Naive thymus-derived CD4-positive, alpha-beta T cell (primary cell): ENCODE measurements at regions not wholly inside any gene's neighbourhood (a gene's known extent, or its start where the extent isn't known, plus 50 kb on each side); places are given as distances from the start of the nearest gene placed in this dataset.

Experiments used
- ATAC-seq: fragments of 150-1000 bp; cut with Tn5 transposase; 2 replicates; pipeline ENCODE4 v1.10.0; 2021; ENCODE audit warnings: mild to moderate bottlenecking, moderate library complexity
- CTCF ChIA-PET: fragments of 350-600 bp; sonication (Branson Sonifier 250); formaldehyde crosslinking; loops from one replicate; lab custom pipeline; 2021; ENCODE audit warnings: antibody characterized with exemption; lab: Charles Lee
- POLR2A ChIA-PET: fragments of 350-600 bp; sonication (Branson Sonifier 250); formaldehyde crosslinking; loops from one replicate; lab custom pipeline; 2021; ENCODE audit warnings: antibody characterized with exemption, inconsistent platforms; lab: Charles Lee
- DNase-seq, 9 donors: peaks; one replicate each; pipeline versions ENCODE4 v3.0.0 to v3.0.0-alpha.2; 2020 to 2022; ENCODE audit warnings: mixed read lengths in 1 of 9
- H3K27ac ChIP-seq: one replicate; pipeline ENCODE4 v1.7.0; 2013; ENCODE audit warnings: mild to moderate bottlenecking, low read depth, low read length, moderate library complexity
- H3K27me3 ChIP-seq, 2 donors: one replicate each; pipeline ENCODE4 v1.7.0; 2013; ENCODE audit warnings: low read length in 2 of 2, mild to moderate bottlenecking in 2 of 2, moderate library complexity in 2 of 2; ENCODE audit not compliant: control insufficient read depth in 2 of 2, insufficient read depth in 2 of 2
- H3K36me3 ChIP-seq, 3 experiments: 1 replicate in 2 of 3; 2 replicates in 1 of 3; pipeline ENCODE4 v1.7.0; 2013; ENCODE audit warnings: low read length in 3 of 3, mild to moderate bottlenecking in 3 of 3, moderate library complexity in 1 of 3; ENCODE audit not compliant: insufficient read depth in 3 of 3, control insufficient read depth in 2 of 3
- H3K4me1 ChIP-seq, 2 donors: one replicate each; pipeline ENCODE4 v1.7.0; 2013; ENCODE audit warnings: low read length in 2 of 2, mild to moderate bottlenecking in 2 of 2, moderate library complexity in 1 of 2; ENCODE audit not compliant: control insufficient read depth in 2 of 2, insufficient read depth in 2 of 2
- H3K4me3 ChIP-seq: 2 replicates; pipeline ENCODE4 v1.7.0; 2013; ENCODE audit warnings: mild to moderate bottlenecking, low read length
- H3K9me3 ChIP-seq, 3 experiments: 1 replicate in 2 of 3; 2 replicates in 1 of 3; pipeline ENCODE4 v1.7.0; 2013; ENCODE audit warnings: low read length in 3 of 3; ENCODE audit not compliant: control insufficient read depth in 2 of 3
- H3K27ac Mint-ChIP-seq, 9 donors: one replicate each; pipeline ENCODE4 v1.8.0; 2020 to 2022; ENCODE audit warnings: mixed read lengths in 9 of 9, mild to moderate bottlenecking in 8 of 9, moderate library complexity in 5 of 9, inconsistent platforms in 2 of 9
- H3K27me3 Mint-ChIP-seq, 5 donors: one replicate each; pipeline ENCODE4 v1.8.0; 2021 to 2022; ENCODE audit warnings: mixed read lengths in 5 of 5, mild to moderate bottlenecking in 1 of 5
- H3K36me3 Mint-ChIP-seq, 5 donors: one replicate each; pipeline ENCODE4 v1.8.0; 2020 to 2022; ENCODE audit warnings: mixed read lengths in 5 of 5, mild to moderate bottlenecking in 3 of 5, inconsistent platforms in 1 of 5
- H3K4me1 Mint-ChIP-seq, 7 donors: one replicate each; pipeline ENCODE4 v1.8.0; 2020 to 2022; ENCODE audit warnings: mixed read lengths in 7 of 7, mild to moderate bottlenecking in 3 of 7, inconsistent platforms in 1 of 7
- H3K4me3 Mint-ChIP-seq, 10 donors: one replicate each; pipeline ENCODE4 v1.8.0; 2020 to 2022; ENCODE audit warnings: mild to moderate bottlenecking in 10 of 10, mixed read lengths in 10 of 10, moderate library complexity in 6 of 10, inconsistent platforms in 2 of 10
- H3K9me3 Mint-ChIP-seq, 11 donors: one replicate each; pipeline ENCODE4 v1.8.0; 2020 to 2022; ENCODE audit warnings: mixed read lengths in 11 of 11, mild to moderate bottlenecking in 4 of 11, inconsistent platforms in 1 of 11, moderate library complexity in 1 of 11
- intact Hi-C, 2 donors: fragments of 100-400 bp; cut with micrococcal nuclease; formaldehyde crosslinking; loops; one replicate each; pipeline ENCODE4 v1.15.1; 2023

- ChIA-PET CTCF (interaction anchor here (1.0 kb wide), 1 partner anchor 70 kb away, joined by 3 read pairs; no protein-coding TSS in a partner anchor), POLR2A (interaction anchor here (0.5 to 1.5 kb wide), 2 partner anchors 19 to 34 kb away, joined by 3 to 4 read pairs; no protein-coding TSS in a partner anchor)
- no peaks in the 10 kb centered on the region for H3K27me3 Mint-ChIP-seq
- H3K4me3 ChIP-seq: no peak overlapping the region
- H3K36me3 Mint-ChIP-seq: peaks cover 0 to 1% (median 0%) of the 10 kb centered on the region in 5 donors
- H3K27me3 ChIP-seq: no peaks in the 10 kb centered on the region
- H3K27ac Mint-ChIP-seq: no peak overlapping the region
- H3K4me1 ChIP-seq: peaks cover 0 to 3% of the 10 kb centered on the region in 2 donors
- ATAC-seq (no peak), DNase-seq (no peak)
- H3K4me3 Mint-ChIP-seq: no peak overlapping the region
- peaks cover 0 to 11% (median 2%) of the 10 kb centered on the region in 11 donors for H3K9me3 Mint-ChIP-seq
- peaks cover 8 to 20% (median 16%) of the 10 kb centered on the region in 7 donors for H3K4me1 Mint-ChIP-seq
- no peaks in the 10 kb centered on the region for H3K36me3 ChIP-seq
- intact Hi-C loops: no loop called here
- no peak overlapping the region for H3K27ac ChIP-seq
- H3K9me3 ChIP-seq: peaks cover 0 to 4% (median 0%) of the 10 kb centered on the region in 3 experiments
Observed at GRCh38 chr10:47241256-47241655, 58.7 kb upstream of the GDF10 start.

GRCh38 chr10:47241946-47242867 lies 57.8 kb upstream of the GDF10 start:
- H3K4me1 ChIP-seq: peaks cover 0 to 3% of the 10 kb centered on the region in 2 donors
- Mint-ChIP-seq H3K9me3 (peaks cover 0 to 7% (median 0%) of the 10 kb centered on the region in 11 donors), H3K27me3 (no peaks in the 10 kb centered on the region), H3K27ac (peak overlapping the region in 2 of 9 donors; percentile 54 to 55), H3K36me3 (no peaks in the 10 kb centered on the region), H3K4me3 (no peak overlapping the region), H3K4me1 (peaks cover 8 to 22% (median 16%) of the 10 kb centered on the region in 7 donors)
- ATAC-seq: no peak
- no peak overlapping the region for H3K27ac ChIP-seq
- intact Hi-C loops: no loop called here
- no peaks in the 10 kb centered on the region for H3K36me3 ChIP-seq
- ChIA-PET POLR2A (no interaction called here), CTCF (interaction anchor here (1.0 kb wide), 1 partner anchor 69 kb away, joined by 3 read pairs; no protein-coding TSS in a partner anchor)
- H3K9me3 ChIP-seq: no peaks in the 10 kb centered on the region
- DNase-seq: no peak
- no peaks in the 10 kb centered on the region for H3K27me3 ChIP-seq
- H3K4me3 ChIP-seq: no peak overlapping the region

DNA sequence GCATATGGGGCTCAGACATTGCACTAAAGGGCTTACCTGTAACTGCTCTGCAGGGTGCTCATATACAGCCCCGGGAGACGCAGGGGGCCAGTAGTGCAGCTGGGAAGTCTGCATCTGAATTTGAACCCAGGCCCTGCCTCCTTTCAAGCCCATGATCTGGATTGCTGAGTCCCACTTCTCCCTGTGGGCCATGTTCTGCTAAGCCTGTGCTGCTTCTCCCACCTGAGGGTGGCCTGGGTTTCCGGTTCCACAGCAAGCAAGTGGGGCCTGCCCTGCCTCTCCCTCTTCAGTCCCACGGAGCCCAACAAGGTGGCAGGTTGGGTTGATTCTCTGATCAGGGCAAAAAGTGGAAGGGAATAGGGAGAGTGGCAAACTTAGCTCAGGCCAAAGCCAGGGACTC lies 56.6 kb upstream of the GDF10 start:
- H3K36me3 Mint-ChIP-seq: no peaks in the 10 kb centered on the region
- H3K4me3 Mint-ChIP-seq: no peak overlapping the region
- peak overlapping the region in 1 of 9 donors; percentile 18 for H3K27ac Mint-ChIP-seq
- DNase-seq: no peak
- H3K27me3 ChIP-seq: no peaks in the 10 kb centered on the region
- H3K4me1 Mint-ChIP-seq: peaks cover 10 to 29% (median 19%) of the 10 kb centered on the region in 7 donors
- peaks cover 0 to 2% (median 0%) of the 10 kb centered on the region in 11 donors for H3K9me3 Mint-ChIP-seq
- no peak for ATAC-seq
- no peak overlapping the region for H3K4me3 ChIP-seq
- intact Hi-C loops: no loop called here
- H3K9me3 ChIP-seq: no peaks in the 10 kb centered on the region
- H3K36me3 ChIP-seq: no peaks in the 10 kb centered on the region
- peaks cover 0 to 6% of the 10 kb centered on the region in 2 donors for H3K4me1 ChIP-seq
- H3K27me3 Mint-ChIP-seq: no peaks in the 10 kb centered on the region
- H3K27ac ChIP-seq: no peak overlapping the region
- CTCF ChIA-PET: no interaction called here
- POLR2A ChIA-PET: no interaction called here

DNA sequence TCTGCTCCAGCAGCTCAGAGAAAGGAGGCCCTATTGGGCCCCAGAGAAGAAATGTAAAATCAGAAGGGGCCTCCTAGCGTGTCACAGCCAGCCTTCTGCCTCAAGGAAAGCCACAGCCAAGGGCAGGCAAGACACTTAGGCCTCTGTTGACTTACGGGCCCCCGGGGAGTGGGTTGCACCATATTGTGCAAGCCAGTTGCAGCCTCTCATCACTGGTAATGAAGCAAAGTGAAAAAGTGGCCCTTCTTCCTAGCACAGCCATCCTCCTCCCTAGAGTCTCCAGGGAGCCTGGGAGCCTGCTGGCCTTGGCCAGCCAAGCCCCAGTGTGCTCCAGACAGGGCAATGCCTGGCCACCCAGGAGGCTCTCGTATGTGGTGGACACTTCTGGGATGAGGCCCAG lies 56.2 kb upstream of the GDF10 start:
- no peaks in the 10 kb centered on the region for H3K36me3 Mint-ChIP-seq
- H3K27ac Mint-ChIP-seq: no peak overlapping the region
- H3K9me3 ChIP-seq: no peaks in the 10 kb centered on the region
- H3K4me1 ChIP-seq: peaks cover 0 to 10% of the 10 kb centered on the region in 2 donors
- no peak overlapping the region for H3K4me3 ChIP-seq
- no peak overlapping the region for H3K27ac ChIP-seq
- intact Hi-C loops: no loop called here
- DNase-seq (no peak), ATAC-seq (no peak)
- peaks cover 0 to 2% (median 0%) of the 10 kb centered on the region in 11 donors for H3K9me3 Mint-ChIP-seq
- ChIA-PET POLR2A (no interaction called here), CTCF (no interaction called here)
- no peaks in the 10 kb centered on the region for H3K27me3 ChIP-seq
- H3K36me3 ChIP-seq: no peaks in the 10 kb centered on the region
- H3K4me1 Mint-ChIP-seq: peaks cover 13 to 34% (median 24%) of the 10 kb centered on the region in 7 donors
- H3K4me3 Mint-ChIP-seq: no peak overlapping the region
- H3K27me3 Mint-ChIP-seq: no peaks in the 10 kb centered on the region

DNA sequence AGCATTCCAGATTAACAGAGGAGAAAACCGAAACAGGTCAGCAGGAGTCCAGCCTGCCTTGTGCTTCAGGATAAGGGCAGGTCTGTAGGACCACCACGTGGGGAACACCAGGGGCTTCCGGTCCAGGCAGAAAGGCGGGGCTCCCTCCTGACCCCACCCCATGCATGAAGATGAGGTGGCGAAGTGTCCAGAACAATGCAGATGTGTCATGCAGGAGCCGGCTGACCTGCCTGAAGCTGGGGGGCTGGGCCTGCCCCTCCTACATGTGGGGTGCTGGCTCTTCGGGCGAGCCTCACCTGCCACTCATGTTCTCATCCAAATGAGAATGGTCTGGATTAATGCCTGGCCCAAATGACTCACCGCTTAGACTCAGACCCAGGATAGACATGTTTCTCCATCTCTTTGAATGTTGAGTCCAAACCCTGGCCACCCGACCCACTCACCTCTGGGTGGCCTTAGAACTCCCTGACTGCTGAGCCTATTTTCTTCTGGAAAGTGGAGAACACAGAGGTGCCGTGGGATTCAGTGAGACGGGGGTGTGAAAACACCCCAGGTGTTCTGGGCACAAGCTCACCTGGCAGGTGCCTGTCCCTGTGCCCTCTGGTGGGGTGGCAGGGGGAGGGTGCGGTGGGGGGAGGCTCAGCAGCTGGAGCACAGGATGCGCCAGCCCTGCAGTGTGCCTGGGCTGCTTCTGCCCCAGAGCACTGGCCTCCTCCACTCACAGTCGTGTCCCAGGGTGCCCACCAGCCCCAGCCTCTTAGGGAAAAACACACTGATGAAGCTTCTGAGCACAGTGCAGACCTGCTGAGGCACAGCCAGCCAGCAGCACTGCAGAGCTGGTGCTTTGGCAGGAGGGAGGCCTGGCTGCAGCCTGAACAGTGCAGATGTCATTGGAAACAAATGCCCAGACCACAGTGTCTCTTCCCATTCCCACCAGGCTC lies 55.2 kb upstream of the GDF10 start:
- H3K36me3 Mint-ChIP-seq: no peaks in the 10 kb centered on the region
- no peaks in the 10 kb centered on the region for H3K36me3 ChIP-seq
- intact Hi-C loops: no loop called here
- DNase-seq (no peak), ATAC-seq (no peak)
- no peak overlapping the region for H3K27ac Mint-ChIP-seq
- no peaks in the 10 kb centered on the region for H3K27me3 Mint-ChIP-seq
- H3K27me3 ChIP-seq: no peaks in the 10 kb centered on the region
- H3K4me3 ChIP-seq: no peak overlapping the region
- no peaks in the 10 kb centered on the region for H3K9me3 ChIP-seq
- no peak overlapping the region for H3K4me3 Mint-ChIP-seq
- peaks cover 0 to 2% (median 0%) of the 10 kb centered on the region in 11 donors for H3K9me3 Mint-ChIP-seq
- peaks cover 0 to 13% of the 10 kb centered on the region in 2 donors for H3K4me1 ChIP-seq
- POLR2A ChIA-PET: interaction anchor here (1.4 kb wide), 1 partner anchor 10 kb away, joined by 3 read pairs; no protein-coding TSS in a partner anchor
- H3K4me1 Mint-ChIP-seq: peaks cover 13 to 37% (median 23%) of the 10 kb centered on the region in 7 donors
- H3K27ac ChIP-seq: no peak overlapping the region
- CTCF ChIA-PET: no interaction called here

GRCh38 chr10:47245731-47246350 lies 54.2 kb upstream of the GDF10 start:
- CTCF ChIA-PET: interaction anchor here (0.6 kb wide), 1 partner anchor 183 kb away, joined by 3 read pairs; no protein-coding TSS in a partner anchor
- DNase-seq: no peak
- POLR2A ChIA-PET: interaction anchor here (1.1 to 1.4 kb wide), 2 partner anchors 9 to 12 kb away, joined by 3 read pairs; no protein-coding TSS in a partner anchor

More at GRCh38 chr10:47245731-47246350, 54.2 kb upstream of the GDF10 start:
- Mint-ChIP-seq H3K4me3 (no peak overlapping the region), H3K36me3 (no peaks in the 10 kb centered on the region), H3K9me3 (peaks cover 0 to 2% (median 0%) of the 10 kb centered on the region in 11 donors), H3K27ac (no peak overlapping the region), H3K4me1 (peaks cover 13 to 31% (median 20%) of the 10 kb centered on the region in 7 donors), H3K27me3 (no peaks in the 10 kb centered on the region)
- intact Hi-C loops: no loop called here
- ATAC-seq: no peak
- no peaks in the 10 kb centered on the region for H3K27me3 ChIP-seq
- H3K36me3 ChIP-seq: no peaks in the 10 kb centered on the region
- no peak overlapping the region for H3K4me3 ChIP-seq
- H3K4me1 ChIP-seq: peaks cover 0 to 10% of the 10 kb centered on the region in 2 donors
- no peaks in the 10 kb centered on the region for H3K9me3 ChIP-seq
- H3K27ac ChIP-seq: no peak overlapping the region
